ENCODE measurements at regions not wholly inside any gene's neighbourhood (a gene's known extent, or its start where the extent isn't known, plus 50 kb on each side); places are given as distances from the start of the nearest gene placed in this dataset.

- no peaks in the 10 kb centered on the region for H3K9me3 ChIP-seq
- no peaks in the 10 kb centered on the region for H3K9me3 Mint-ChIP-seq
- WGBS (ENCODE audit: insufficient coverage), result 50% methylated on average over 1 of the region's 1 CpG
- H3K27me3 Mint-ChIP-seq, result peaks cover 14% of the 10 kb centered on the region in 2 donors
- no peak overlapping the region for H3K27ac ChIP-seq (ENCODE audit: low read length)
- no peak overlapping the region for H3K27ac Mint-ChIP-seq
- POLR2A ChIA-PET, result interaction anchor here in 1 of 2 donors (0.6 kb wide), 1 partner anchor 590 kb away, joined by 3 read pairs; no protein-coding TSS in a partner anchor
- no peak for DNase-seq
- no peaks in the 10 kb centered on the region for H3K36me3 Mint-ChIP-seq
- H3K4me1 Mint-ChIP-seq, result no peaks in the 10 kb centered on the region
- no peak overlapping the region for H3K4me3 Mint-ChIP-seq
- CTCF ChIA-PET, result no interaction called here
- H3K4me3 ChIP-seq (ENCODE audit: control insufficient read depth in 1 of 2, extremely low read depth in 1 of 2, low read length in 1 of 2), result no peak overlapping the region
- no peaks in the 10 kb centered on the region for H3K36me3 ChIP-seq (ENCODE audit: control insufficient read depth in 2 of 2, extremely low read depth in 1 of 2, insufficient read depth in 1 of 2, low read length in 1 of 2)
- H3K4me1 ChIP-seq (ENCODE audit: control insufficient read depth in 1 of 2, extremely low read depth in 1 of 2, insufficient read depth in 2 of 2, low read length in 2 of 2), result no peaks in the 10 kb centered on the region
- peaks cover 0 to 3% of the 10 kb centered on the region in 2 experiments for H3K27me3 ChIP-seq (replicated peaks in 1 of 2; ENCODE audit: control insufficient read depth in 2 of 2, extremely low read depth in 1 of 2, insufficient read depth in 2 of 2, low read length in 1 of 2)
- no peak for ATAC-seq (replicated peaks in 1 of 4)
Measured at GRCh38 chr1:221418346-221418745, 323.5 kb downstream of the DUSP10 start.

DNA sequence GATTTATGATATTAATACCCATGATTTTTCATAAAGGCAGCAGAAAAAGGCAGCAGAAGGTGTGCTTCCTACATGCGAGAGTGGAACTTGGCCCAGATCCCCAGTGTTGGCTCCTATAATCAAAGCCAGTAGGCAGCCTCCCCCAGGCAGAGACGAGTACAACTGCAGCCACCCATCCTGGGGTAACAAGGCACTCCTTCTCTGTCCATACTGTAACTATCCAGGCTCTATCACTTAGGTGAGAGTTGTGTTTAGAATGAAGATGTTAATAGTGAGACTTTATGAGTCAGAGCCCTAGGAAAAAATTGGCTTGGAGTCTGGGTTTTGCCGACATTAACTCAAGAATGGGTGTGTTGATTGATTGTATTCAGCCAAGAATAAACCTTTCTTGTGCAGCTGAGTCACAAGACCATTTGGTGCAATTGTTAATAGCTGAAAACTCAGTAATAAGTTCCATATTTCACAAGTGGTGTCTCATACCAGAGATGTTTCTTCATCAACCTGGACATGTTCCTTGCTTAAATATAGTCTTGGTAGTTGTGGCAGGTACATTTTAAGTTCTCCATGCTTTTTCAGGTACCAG is 322.3 kb downstream of the DUSP10 start:
- POLR2A ChIA-PET, result no interaction called here
- Mint-ChIP-seq H3K27ac (no peak overlapping the region), H3K27me3 (peaks cover 7 to 8% of the 10 kb centered on the region in 2 donors), H3K9me3 (no peaks in the 10 kb centered on the region), H3K4me1 (no peaks in the 10 kb centered on the region), H3K4me3 (no peak overlapping the region), H3K36me3 (no peaks in the 10 kb centered on the region)
- CTCF ChIA-PET, result no interaction called here
- H3K27ac ChIP-seq (ENCODE audit: low read length), result no peak overlapping the region
- no peaks in the 10 kb centered on the region for H3K9me3 ChIP-seq
- H3K4me1 ChIP-seq (ENCODE audit: control insufficient read depth in 1 of 2, extremely low read depth in 1 of 2, insufficient read depth in 2 of 2, low read length in 2 of 2), result no peaks in the 10 kb centered on the region
- no peak for ATAC-seq (replicated peaks in 1 of 4)
- WGBS (ENCODE audit: insufficient coverage), result no CpG with 5 or more reads among the region's 3 CpGs
- H3K27me3 ChIP-seq (replicated peaks in 1 of 2; ENCODE audit: control insufficient read depth in 2 of 2, extremely low read depth in 1 of 2, insufficient read depth in 2 of 2, low read length in 1 of 2), result no peaks in the 10 kb centered on the region
- no peak for DNase-seq
- H3K4me3 ChIP-seq (ENCODE audit: control insufficient read depth in 1 of 2, extremely low read depth in 1 of 2, low read length in 1 of 2), result no peak overlapping the region
- H3K36me3 ChIP-seq (ENCODE audit: control insufficient read depth in 2 of 2, extremely low read depth in 1 of 2, insufficient read depth in 1 of 2, low read length in 1 of 2), result no peaks in the 10 kb centered on the region

GRCh38 chr1:221429264-221429663 is 312.6 kb downstream of the DUSP10 start:
- Mint-ChIP-seq H3K4me1 (no peaks in the 10 kb centered on the region), H3K27me3 (peaks cover 4 to 15% of the 10 kb centered on the region in 2 donors), H3K27ac (no peak overlapping the region), H3K4me3 (no peak overlapping the region), H3K36me3 (no peaks in the 10 kb centered on the region), H3K9me3 (peaks cover 8 to 18% (median 14%) of the 10 kb centered on the region in 3 donors)
- no peak for ATAC-seq (replicated peaks in 1 of 4)
- Histone ChIP-seq H3K27me3 (replicated peaks in 1 of 2; ENCODE audit: control insufficient read depth in 2 of 2, extremely low read depth in 1 of 2, insufficient read depth in 2 of 2, low read length in 1 of 2) (no peaks in the 10 kb centered on the region), H3K4me3 (ENCODE audit: control insufficient read depth in 1 of 2, extremely low read depth in 1 of 2, low read length in 1 of 2) (no peak overlapping the region), H3K4me1 (ENCODE audit: control insufficient read depth in 1 of 2, extremely low read depth in 1 of 2, insufficient read depth in 2 of 2, low read length in 2 of 2) (no peaks in the 10 kb centered on the region), H3K27ac (ENCODE audit: low read length) (no peak overlapping the region), H3K36me3 (ENCODE audit: control insufficient read depth in 2 of 2, extremely low read depth in 1 of 2, insufficient read depth in 1 of 2, low read length in 1 of 2) (no peaks in the 10 kb centered on the region), H3K9me3 (no peaks in the 10 kb centered on the region)
- DNase-seq, result no peak
- POLR2A ChIA-PET, result interaction anchor here in 1 of 2 donors (0.6 kb wide), 1 partner anchor 1653 kb away, joined by 5 read pairs; no protein-coding TSS in a partner anchor
- CTCF ChIA-PET, result no interaction called here
- WGBS (ENCODE audit: insufficient coverage), result no CpG with 5 or more reads among the region's 1 CpG

DNA sequence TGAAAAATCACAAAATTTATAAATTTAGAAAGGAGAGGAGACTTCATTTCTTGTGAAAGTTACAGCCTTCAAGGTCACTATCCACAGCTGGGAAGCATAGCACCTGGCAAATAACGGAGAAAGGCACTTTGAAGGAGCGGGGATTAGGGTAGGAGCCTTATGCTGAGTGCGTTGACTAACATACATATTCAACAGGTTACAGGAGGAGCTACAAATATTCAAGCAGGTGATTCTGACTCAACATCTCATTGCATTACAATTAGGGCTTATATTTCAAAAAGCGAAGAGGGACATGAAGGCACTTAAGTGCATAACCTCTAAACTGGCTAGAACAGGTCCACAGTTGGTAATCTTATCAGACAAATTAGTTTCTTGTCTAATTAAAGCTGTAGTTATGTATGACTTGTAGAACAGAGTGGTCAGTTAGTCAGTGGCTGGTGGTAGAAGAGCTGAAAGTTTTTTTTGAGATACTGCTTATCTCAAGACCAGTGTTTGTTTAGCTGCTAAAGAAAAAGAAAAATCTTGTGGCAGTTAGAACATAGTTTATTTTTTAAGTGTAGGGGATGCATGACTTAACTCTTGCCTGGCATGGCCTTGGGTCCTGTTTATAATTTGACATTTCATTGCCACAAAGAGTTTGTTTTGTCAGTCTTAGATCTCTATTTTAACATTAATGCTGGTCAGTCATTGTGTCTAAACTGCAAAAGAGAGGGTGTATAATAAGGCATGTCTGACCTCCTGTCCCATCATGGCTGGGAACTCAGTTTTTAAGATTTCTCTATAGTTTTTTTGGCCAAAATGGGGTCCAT is 311.5 kb downstream of the DUSP10 start:
- Mint-ChIP-seq H3K27ac (no peak overlapping the region), H3K9me3 (peaks cover 8 to 14% (median 12%) of the 10 kb centered on the region in 3 donors), H3K27me3 (peaks cover 6 to 12% of the 10 kb centered on the region in 2 donors), H3K4me3 (no peak overlapping the region), H3K36me3 (no peaks in the 10 kb centered on the region), H3K4me1 (peaks cover 5 to 6% (median 6%) of the 10 kb centered on the region in 3 donors)
- no peak for DNase-seq
- Histone ChIP-seq H3K36me3 (ENCODE audit: control insufficient read depth in 2 of 2, extremely low read depth in 1 of 2, insufficient read depth in 1 of 2, low read length in 1 of 2) (no peaks in the 10 kb centered on the region), H3K4me1 (ENCODE audit: control insufficient read depth in 1 of 2, extremely low read depth in 1 of 2, insufficient read depth in 2 of 2, low read length in 2 of 2) (no peaks in the 10 kb centered on the region), H3K4me3 (ENCODE audit: control insufficient read depth in 1 of 2, extremely low read depth in 1 of 2, low read length in 1 of 2) (no peak overlapping the region), H3K27me3 (replicated peaks in 1 of 2; ENCODE audit: control insufficient read depth in 2 of 2, extremely low read depth in 1 of 2, insufficient read depth in 2 of 2, low read length in 1 of 2) (no peaks in the 10 kb centered on the region), H3K9me3 (no peaks in the 10 kb centered on the region), H3K27ac (ENCODE audit: low read length) (no peak overlapping the region)
- ChIA-PET POLR2A (interaction anchor here in 1 of 2 donors (0.6 kb wide), 1 partner anchor 23 kb away, joined by 3 read pairs; no protein-coding TSS in a partner anchor), CTCF (no interaction called here)
- no peak for ATAC-seq (replicated peaks in 1 of 4)
- WGBS (ENCODE audit: insufficient coverage), result 100% methylated on average over 1 of the region's 4 CpGs

GRCh38 chr1:221431068-221431651 is 310.7 kb downstream of the DUSP10 start:
- 0% methylated on average over 1 of the region's 2 CpGs for WGBS (ENCODE audit: insufficient coverage)

GRCh38 chr1:221431961-221432360 is 309.9 kb downstream of the DUSP10 start:
- Histone ChIP-seq H3K27me3 (replicated peaks in 1 of 2; ENCODE audit: control insufficient read depth in 2 of 2, extremely low read depth in 1 of 2, insufficient read depth in 2 of 2, low read length in 1 of 2) (no peaks in the 10 kb centered on the region), H3K4me1 (ENCODE audit: control insufficient read depth in 1 of 2, extremely low read depth in 1 of 2, insufficient read depth in 2 of 2, low read length in 2 of 2) (no peaks in the 10 kb centered on the region), H3K9me3 (no peaks in the 10 kb centered on the region), H3K36me3 (ENCODE audit: control insufficient read depth in 2 of 2, extremely low read depth in 1 of 2, insufficient read depth in 1 of 2, low read length in 1 of 2) (no peaks in the 10 kb centered on the region), H3K4me3 (ENCODE audit: control insufficient read depth in 1 of 2, extremely low read depth in 1 of 2, low read length in 1 of 2) (no peak overlapping the region), H3K27ac (ENCODE audit: low read length) (no peak overlapping the region)
- DNase-seq (no peak), ATAC-seq (replicated peaks in 1 of 4) (no peak)
- Mint-ChIP-seq H3K27ac (no peak overlapping the region), H3K4me3 (no peak overlapping the region), H3K36me3 (no peaks in the 10 kb centered on the region), H3K4me1 (peaks cover 8% of the 10 kb centered on the region in 3 donors), H3K9me3 (peaks cover 0 to 7% (median 4%) of the 10 kb centered on the region in 3 donors), H3K27me3 (peaks cover 6 to 9% of the 10 kb centered on the region in 2 donors)
- ChIA-PET POLR2A (interaction anchor here in 1 of 2 donors (0.6 kb wide), 1 partner anchor 10 kb away, joined by 3 read pairs; no protein-coding TSS in a partner anchor), CTCF (interaction anchor here in 1 of 2 donors (0.5 kb wide), 1 partner anchor 687 kb away, joined by 5 read pairs; no protein-coding TSS in a partner anchor)

More at GRCh38 chr1:221431068-221431651, 310.7 kb downstream of the DUSP10 start:
- peaks cover 8% of the 10 kb centered on the region in 3 donors for H3K4me1 Mint-ChIP-seq
- CTCF ChIA-PET, result interaction anchor here in 1 of 2 donors (0.5 kb wide), 1 partner anchor 688 kb away, joined by 5 read pairs; no protein-coding TSS in a partner anchor
- POLR2A ChIA-PET, result no interaction called here
- no peak overlapping the region for H3K27ac ChIP-seq (ENCODE audit: low read length)
- H3K27me3 Mint-ChIP-seq, result peaks cover 6 to 9% of the 10 kb centered on the region in 2 donors
- DNase-seq (no peak), ATAC-seq (replicated peaks in 1 of 4) (no peak)
- H3K9me3 ChIP-seq, result no peaks in the 10 kb centered on the region
- no peaks in the 10 kb centered on the region for H3K4me1 ChIP-seq (ENCODE audit: control insufficient read depth in 1 of 2, extremely low read depth in 1 of 2, insufficient read depth in 2 of 2, low read length in 2 of 2)
- peaks cover 6 to 14% (median 11%) of the 10 kb centered on the region in 3 donors for H3K9me3 Mint-ChIP-seq
- H3K4me3 Mint-ChIP-seq, result no peak overlapping the region
- no peaks in the 10 kb centered on the region for H3K27me3 ChIP-seq (replicated peaks in 1 of 2; ENCODE audit: control insufficient read depth in 2 of 2, extremely low read depth in 1 of 2, insufficient read depth in 2 of 2, low read length in 1 of 2)
- no peaks in the 10 kb centered on the region for H3K36me3 ChIP-seq (ENCODE audit: control insufficient read depth in 2 of 2, extremely low read depth in 1 of 2, insufficient read depth in 1 of 2, low read length in 1 of 2)
- H3K27ac Mint-ChIP-seq, result no peak overlapping the region
- no peaks in the 10 kb centered on the region for H3K36me3 Mint-ChIP-seq
- H3K4me3 ChIP-seq (ENCODE audit: control insufficient read depth in 1 of 2, extremely low read depth in 1 of 2, low read length in 1 of 2), result no peak overlapping the region
